Gastroesophageal sphincter (tissue), 3 donors: ENCODE measurements at regions not wholly inside any gene's neighbourhood (a gene's known extent, or its start where the extent isn't known, plus 50 kb on each side); places are given as distances from the start of the nearest gene placed in this dataset.

ENCODE experiments used
- CTCF ChIP-seq, 4 experiments: fragments of 200-600 bp in 2 of 4; fragments of 450-650 bp in 2 of 4; sonication (generic) in 1 of 4; IDR thresholded peaks; one replicate each; pipeline ENCODE4 v1.5.1; 2017 to 2019; ENCODE audit warnings: antibody characterized with exemption in 4 of 4, mild to moderate bottlenecking in 2 of 4, moderate library complexity in 2 of 4
- EP300 ChIP-seq: sonication (generic); formaldehyde crosslinking; IDR thresholded peaks from one replicate; pipeline ENCODE4 v1.6.1; 2017; ENCODE audit warnings: antibody characterized with exemption, mild to moderate bottlenecking
- POLR2A ChIP-seq, 2 donors: fragments of 450-650 bp; IDR thresholded peaks; one replicate each; pipeline ENCODE4 v1.6.1; 2017; ENCODE audit warnings: antibody characterized with exemption in 2 of 2, mild to moderate bottlenecking in 2 of 2, moderate library complexity in 1 of 2
- POLR2AphosphoS5 ChIP-seq: sonication (generic); formaldehyde crosslinking; IDR thresholded peaks from one replicate; pipeline ENCODE4 v1.6.1; 2017; ENCODE audit warnings: antibody characterized with exemption

- no peak for TF ChIP-seq CTCF (IDR thresholded peaks at IDR 0.05)
- no peak for TF ChIP-seq POLR2AphosphoS5
- TF ChIP-seq POLR2A (IDR thresholded peaks at IDR 0.05): no peak
- no peak for TF ChIP-seq EP300
Observed at GRCh38 chr16:85394456-85395206, 218.5 kb upstream of the GSE1 start.
